B cell (primary cell): ENCODE measurements at regions not wholly inside any gene's neighbourhood (a gene's known extent, or its start where the extent isn't known, plus 50 kb on each side); places are given as distances from the start of the nearest gene placed in this dataset.

ENCODE experiments used
- ATAC-seq: fragments of 200-7000 bp; cut with Tn5 transposase; one replicate; pipeline ENCODE4 v1.10.0; 2021; ENCODE audit warnings: low read depth, mild to moderate bottlenecking, moderate number of reproducible peaks, moderate library complexity
- CTCF ChIA-PET: fragments of 350-600 bp; sonication (Branson Sonifier 250); formaldehyde crosslinking; loops from one replicate; lab custom pipeline; 2021; ENCODE audit warnings: antibody characterized with exemption, inconsistent platforms; lab: Charles Lee
- POLR2A ChIA-PET: fragments of 350-600 bp; sonication (Branson Sonifier 250); formaldehyde crosslinking; loops from one replicate; lab custom pipeline; 2021; ENCODE audit warnings: antibody characterized with exemption; lab: Charles Lee
- DNase-seq: peaks from one replicate; pipeline ENCODE4 v3.0.0; 2013
- H2AFZ ChIP-seq: 2 replicates; pipeline ENCODE4 v1.6.1; 2012; ENCODE audit warnings: mild to moderate bottlenecking, low read depth, low read length; ENCODE audit not compliant: insufficient read depth, poor library complexity, severe bottlenecking
- H3K27ac ChIP-seq, 2 donors: 1 replicate in 1 of 2; 2 replicates in 1 of 2; pipeline ENCODE4 v1.5.1; 2012 to 2013; ENCODE audit warnings: low read length in 2 of 2, mild to moderate bottlenecking in 2 of 2, moderate library complexity in 1 of 2
- H3K27me3 ChIP-seq, 4 experiments: fragments of 200-600 bp in 1 of 4; sonication (generic) in 1 of 4; replicated peaks in 1 of 4; 1 replicate in 2 of 4; 2 replicates in 2 of 4; pipeline versions ENCODE4 v1.6.1 to v1.7.0; 2013 to 2016; ENCODE audit warnings: low read length in 3 of 4, mild to moderate bottlenecking in 2 of 4, mixed read lengths in 1 of 4, moderate library complexity in 1 of 4; ENCODE audit not compliant: insufficient read depth in 4 of 4, control insufficient read depth in 3 of 4; ENCODE audit errors: control extremely low read depth in 1 of 4
- H3K36me3 ChIP-seq, 2 experiments: replicated peaks in 1 of 2; 1 replicate in 1 of 2; 2 replicates in 1 of 2; pipeline versions ENCODE4 v1.6.1 to v1.7.1; 2013; ENCODE audit warnings: low read length in 1 of 2; ENCODE audit not compliant: insufficient read depth in 2 of 2, control insufficient read depth in 1 of 2; ENCODE audit errors: control extremely low read depth in 1 of 2, extremely low read depth in 1 of 2
- H3K4me1 ChIP-seq, 2 donors: fragments of 200-600 bp in 1 of 2; sonication (generic) in 1 of 2; 1 replicate in 1 of 2; 2 replicates in 1 of 2; pipeline versions ENCODE4 v1.5.1 to v1.6.1; 2013 to 2017; ENCODE audit warnings: low read length in 2 of 2; ENCODE audit not compliant: control insufficient read depth in 2 of 2, insufficient read depth in 2 of 2
- H3K4me2 ChIP-seq: replicated peaks from 2 replicates; pipeline ENCODE3; 2012; ENCODE audit warnings: mild to moderate bottlenecking, low read depth, low read length; ENCODE audit not compliant: poor library complexity, severe bottlenecking
- H3K4me3 ChIP-seq, 5 experiments: fragments of 200-600 bp in 1 of 5; sonication (generic) in 1 of 5; 1 replicate in 3 of 5; 2 replicates in 2 of 5; pipeline versions ENCODE4 v1.5.1 to v1.7.0; 2011 to 2016; ENCODE audit warnings: low read length in 4 of 5, mild to moderate bottlenecking in 4 of 5, low read depth in 2 of 5, control low read depth in 1 of 5, moderate library complexity in 1 of 5; ENCODE audit not compliant: insufficient read depth in 1 of 5; ENCODE audit errors: control extremely low read depth in 1 of 5, extremely low read depth in 1 of 5
- H3K79me2 ChIP-seq: fragments of 200-600 bp; sonication (generic); one replicate; pipeline ENCODE4 v1.6.0; 2016; ENCODE audit warnings: low read length; ENCODE audit not compliant: control insufficient read depth, insufficient read depth
- H3K9ac ChIP-seq: fragments of 200-600 bp; sonication (generic); 2 replicates; pipeline ENCODE4 v1.6.1; 2017; ENCODE audit warnings: mild to moderate bottlenecking, low read length, moderate library complexity
- H3K9me3 ChIP-seq, 3 donors: one replicate each; pipeline versions ENCODE4 v1.6.1 to v1.7.1; 2013; ENCODE audit warnings: low read length in 2 of 3; ENCODE audit not compliant: control insufficient read depth in 2 of 3, insufficient read depth in 1 of 3; ENCODE audit errors: control extremely low read depth in 1 of 3
- H4K20me1 ChIP-seq: 2 replicates; pipeline ENCODE4 v1.6.0; 2012; ENCODE audit warnings: mild to moderate bottlenecking, low read length; ENCODE audit not compliant: insufficient read depth, control insufficient read depth, poor library complexity, severe bottlenecking
- H3K27ac Mint-ChIP-seq: one replicate; pipeline ENCODE4 v1.8.0; 2021; ENCODE audit warnings: mixed read lengths
- H3K27me3 Mint-ChIP-seq: one replicate; pipeline ENCODE4 v1.8.0; 2021; ENCODE audit warnings: mixed read lengths
- H3K4me1 Mint-ChIP-seq: one replicate; pipeline ENCODE4 v1.8.0; 2021; ENCODE audit warnings: mixed read lengths
- H3K4me3 Mint-ChIP-seq: one replicate; pipeline ENCODE4 v1.8.0; 2021; ENCODE audit warnings: mixed read lengths
- H3K9me3 Mint-ChIP-seq: one replicate; pipeline ENCODE4 v1.8.0; 2022; ENCODE audit warnings: mixed read lengths; ENCODE audit not compliant: insufficient read depth
- CTCF ChIP-seq: fragments of 200-600 bp; IDR thresholded peaks from one replicate; pipeline ENCODE4 v1.8.0; 2022; ENCODE audit warnings: antibody characterized with exemption, mild to moderate bottlenecking
- EZH2 ChIP-seq: IDR thresholded peaks from 2 replicates; pipeline ENCODE4 v1.6.1; 2012; ENCODE audit warnings: borderline replicate concordance, low read depth, mild to moderate bottlenecking, moderate library complexity, low read length; ENCODE audit not compliant: insufficient read depth, poor library complexity, severe bottlenecking
- WGBS: methylation state at CpG from one replicate; pipeline ENCODE4 v1.1.5; 2013; ENCODE audit warnings: missing lambda C conversion rate; ENCODE audit not compliant: insufficient coverage; 5-methylcytosine and 5-hydroxymethylcytosine counted together
- intact Hi-C: fragments of 100-400 bp; cut with micrococcal nuclease; formaldehyde crosslinking; loops from one replicate; pipeline ENCODE4 v1.10.0; 2022

- ChIA-PET POLR2A (no interaction called here), CTCF (no interaction called here)
- Histone ChIP-seq H3K9me3 (no peaks in the 10 kb centered on the region), H2AFZ (no peak overlapping the region), H3K79me2 (no peaks in the 10 kb centered on the region), H3K9ac (no peak overlapping the region), H3K27ac (no peak overlapping the region), H3K4me3 (no peak overlapping the region), H3K27me3 (no peaks in the 10 kb centered on the region), H4K20me1 (no peaks in the 10 kb centered on the region), H3K4me2 (no peak overlapping the region), H3K4me1 (no peaks in the 10 kb centered on the region), H3K36me3 (no peaks in the 10 kb centered on the region)
- ATAC-seq, result no peak
- peak; percentile 7 for DNase-seq
- WGBS, result 0% methylated on average over 1 of the region's 1 CpG
- H3K27me3 Mint-ChIP-seq, result peaks cover 3% of the 10 kb centered on the region
- peaks cover 5% of the 10 kb centered on the region for H3K4me1 Mint-ChIP-seq
- intact Hi-C loops, result no loop called here
- TF ChIP-seq EZH2, result no peak
- TF ChIP-seq CTCF, result no peak
- no peak overlapping the region for H3K27ac Mint-ChIP-seq
- no peaks in the 10 kb centered on the region for H3K9me3 Mint-ChIP-seq
- H3K4me3 Mint-ChIP-seq, result no peak overlapping the region
Measured at GRCh38 chr7:18144166-18144565, 116.5 kb upstream of the PRPS1L1 start.

- intact Hi-C loops, result no loop called here
Measured at GRCh38 chr7:18145160-18145559, 117.5 kb upstream of the PRPS1L1 start.

More at GRCh38 chr7:18145160-18145559, 117.5 kb upstream of the PRPS1L1 start:
- CTCF ChIA-PET, result interaction anchor here (1.0 kb wide), 1 partner anchor 9 kb away, joined by 3 read pairs; no protein-coding TSS in a partner anchor
- Mint-ChIP-seq H3K27me3 (peaks cover 3% of the 10 kb centered on the region), H3K27ac (no peak overlapping the region), H3K4me1 (peaks cover 5% of the 10 kb centered on the region), H3K4me3 (no peak overlapping the region), H3K9me3 (no peaks in the 10 kb centered on the region)
- H3K9me3 ChIP-seq, result no peaks in the 10 kb centered on the region
- no peaks in the 10 kb centered on the region for H3K27me3 ChIP-seq
- no peaks in the 10 kb centered on the region for H3K36me3 ChIP-seq
- H3K4me1 ChIP-seq, result no peaks in the 10 kb centered on the region
- no peak overlapping the region for H3K4me3 ChIP-seq
- TF ChIP-seq CTCF, result no peak
- no peak for TF ChIP-seq EZH2
- POLR2A ChIA-PET, result no interaction called here
- no peak overlapping the region for H3K4me2 ChIP-seq
- H2AFZ ChIP-seq, result no peak overlapping the region
- DNase-seq (no peak), ATAC-seq (no peak)
- no peaks in the 10 kb centered on the region for H4K20me1 ChIP-seq
- H3K27ac ChIP-seq, result no peak overlapping the region
- H3K79me2 ChIP-seq, result no peaks in the 10 kb centered on the region
- no peak overlapping the region for H3K9ac ChIP-seq
